MCF 10A (cell line): ENCODE measurements at regions not wholly inside any gene's neighbourhood (a gene's known extent, or its start where the extent isn't known, plus 50 kb on each side); places are given as distances from the start of the nearest gene placed in this dataset.

ENCODE experiments used
- BruUV-seq: library from RNA; stranded (reverse); fragments of 400-500 nt; replicated peaks from 2 replicates; lab custom pipeline; 2021; lab: Mats Ljungman, UMichigan
- CTCF ChIA-PET: fragments of 300-600 bp; sonication (Branson Sonifier 250); formaldehyde crosslinking; extraction: SDS; loops from one replicate; lab custom pipeline; 2021; ENCODE audit warnings: antibody characterized with exemption, inconsistent platforms; lab: Yijun Ruan, JAX
- POLR2A ChIA-PET: fragments of 300-600, 350-650 bp; sonication (Branson Sonifier 250); formaldehyde crosslinking; extraction: SDS; loops from one replicate; lab custom pipeline; 2020; ENCODE audit warnings: antibody characterized with exemption, inconsistent platforms; lab: Yijun Ruan, JAX
- DNase-seq: peaks from one replicate; pipeline ENCODE4 v3.0.0-alpha.2; 2018; ENCODE audit not compliant: unreplicated experiment
- H3K27ac Mint-ChIP-seq: one replicate; pipeline ENCODE4 v1.8.0; 2022; ENCODE audit warnings: mild to moderate bottlenecking, low read depth, mixed read lengths; ENCODE audit not compliant: unreplicated experiment
- H3K27me3 Mint-ChIP-seq: one replicate; pipeline ENCODE4 v1.8.0; 2022; ENCODE audit warnings: mixed read lengths; ENCODE audit not compliant: insufficient read depth, unreplicated experiment
- H3K36me3 Mint-ChIP-seq: one replicate; pipeline ENCODE4 v1.8.0; 2022; ENCODE audit warnings: mild to moderate bottlenecking, moderate library complexity, mixed read lengths; ENCODE audit not compliant: insufficient read depth, unreplicated experiment
- H3K4me1 Mint-ChIP-seq: one replicate; pipeline ENCODE4 v1.8.0; 2022; ENCODE audit warnings: mixed read lengths; ENCODE audit not compliant: insufficient read depth, unreplicated experiment
- H3K4me3 Mint-ChIP-seq: one replicate; pipeline ENCODE4 v1.8.0; 2022; ENCODE audit warnings: mild to moderate bottlenecking, moderate library complexity, mixed read lengths; ENCODE audit not compliant: unreplicated experiment
- H3K9me3 Mint-ChIP-seq: one replicate; pipeline ENCODE4 v1.8.0; 2022; ENCODE audit warnings: mixed read lengths; ENCODE audit not compliant: unreplicated experiment
- intact Hi-C: fragments of 100-400 bp; cut with micrococcal nuclease; formaldehyde crosslinking; loops from 2 replicates; pipeline ENCODE4 v1.14.1; 2022
- TF ChIP-seq, protein P1 (sequence below): fragments of 200-600 bp; IDR thresholded peaks from one replicate; pipeline ENCODE4 v1.8.0; 2022; ENCODE audit warnings: antibody characterized with exemption, mild to moderate bottlenecking; ENCODE audit not compliant: unreplicated experiment

DNA sequence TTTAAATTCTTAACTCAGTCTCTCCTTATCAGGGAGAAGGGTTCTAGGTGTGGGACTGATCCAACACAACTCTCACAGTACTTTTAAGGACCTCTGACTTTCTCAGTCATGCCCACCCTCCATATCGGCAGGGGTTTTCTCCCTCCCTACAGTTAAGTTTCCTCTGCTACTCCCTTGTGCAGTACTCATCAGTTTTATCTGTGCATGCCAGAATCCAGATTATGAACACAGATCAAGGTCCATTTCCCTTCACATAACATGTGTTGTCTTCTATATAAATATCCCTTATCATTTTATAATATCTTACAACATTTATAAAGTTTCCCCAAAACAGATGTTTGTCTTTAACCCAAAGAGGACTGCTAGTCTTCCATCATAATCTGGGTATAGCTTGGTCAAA lies 986.5 kb upstream of the ARRDC3 start:
- Mint-ChIP-seq H3K4me1 (peaks cover 23% of the 10 kb centered on the region), H3K36me3 (no peaks in the 10 kb centered on the region), H3K27me3 (no peaks in the 10 kb centered on the region), H3K27ac (no peak overlapping the region), H3K9me3 (peaks cover 7% of the 10 kb centered on the region), H3K4me3 (no peak overlapping the region)
- ChIA-PET CTCF (no interaction called here), POLR2A (no interaction called here)
- TF ChIP-seq, protein P1, sequence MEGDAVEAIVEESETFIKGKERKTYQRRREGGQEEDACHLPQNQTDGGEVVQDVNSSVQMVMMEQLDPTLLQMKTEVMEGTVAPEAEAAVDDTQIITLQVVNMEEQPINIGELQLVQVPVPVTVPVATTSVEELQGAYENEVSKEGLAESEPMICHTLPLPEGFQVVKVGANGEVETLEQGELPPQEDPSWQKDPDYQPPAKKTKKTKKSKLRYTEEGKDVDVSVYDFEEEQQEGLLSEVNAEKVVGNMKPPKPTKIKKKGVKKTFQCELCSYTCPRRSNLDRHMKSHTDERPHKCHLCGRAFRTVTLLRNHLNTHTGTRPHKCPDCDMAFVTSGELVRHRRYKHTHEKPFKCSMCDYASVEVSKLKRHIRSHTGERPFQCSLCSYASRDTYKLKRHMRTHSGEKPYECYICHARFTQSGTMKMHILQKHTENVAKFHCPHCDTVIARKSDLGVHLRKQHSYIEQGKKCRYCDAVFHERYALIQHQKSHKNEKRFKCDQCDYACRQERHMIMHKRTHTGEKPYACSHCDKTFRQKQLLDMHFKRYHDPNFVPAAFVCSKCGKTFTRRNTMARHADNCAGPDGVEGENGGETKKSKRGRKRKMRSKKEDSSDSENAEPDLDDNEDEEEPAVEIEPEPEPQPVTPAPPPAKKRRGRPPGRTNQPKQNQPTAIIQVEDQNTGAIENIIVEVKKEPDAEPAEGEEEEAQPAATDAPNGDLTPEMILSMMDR, result no peak
- intact Hi-C loops, result no loop called here
- BruUV-seq, result no TSS peak
- DNase-seq, result no peak

DNA sequence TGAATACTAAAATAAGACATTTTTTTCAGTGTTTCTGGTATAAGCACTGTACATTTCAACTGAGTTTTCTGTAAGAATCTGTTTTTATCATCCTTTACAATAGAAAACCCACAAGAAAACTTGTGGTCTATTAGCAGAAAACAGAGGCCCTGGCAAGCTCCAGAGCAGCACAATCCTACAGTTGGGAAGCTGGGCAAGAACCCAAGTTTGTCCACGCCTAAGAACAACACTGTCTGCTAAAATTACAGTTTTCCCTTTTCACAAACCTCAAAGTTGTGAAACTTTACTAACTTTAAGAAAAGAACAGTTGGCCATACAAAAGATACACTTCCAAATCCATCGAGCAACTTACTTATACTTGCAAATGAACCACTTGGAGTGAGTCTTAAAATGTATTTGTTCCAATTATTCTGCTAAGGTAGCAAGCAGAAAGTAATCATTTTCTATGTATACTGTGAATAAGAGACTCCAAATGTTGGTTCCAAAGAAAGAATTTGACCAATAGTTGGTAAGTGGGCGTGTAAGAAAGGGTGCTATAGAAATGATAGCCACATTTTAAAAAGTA lies 982.0 kb upstream of the ARRDC3 start:
- no TSS peak for BruUV-seq
- intact Hi-C loops, result no loop called here
- TF ChIP-seq, protein P1, result no peak
- Mint-ChIP-seq H3K36me3 (no peaks in the 10 kb centered on the region), H3K4me3 (no peak overlapping the region), H3K9me3 (peaks cover 7% of the 10 kb centered on the region), H3K27ac (no peak overlapping the region), H3K27me3 (no peaks in the 10 kb centered on the region), H3K4me1 (peaks cover 11% of the 10 kb centered on the region)
- ChIA-PET CTCF (interaction anchor here (0.8 kb wide), 1 partner anchor 36 kb away, joined by 3 read pairs; no protein-coding TSS in a partner anchor), POLR2A (interaction anchor here (0.6 kb wide), 1 partner anchor 1325 kb away, joined by 3 read pairs; no protein-coding TSS in a partner anchor)
- DNase-seq, result peak; percentile 40

DNA sequence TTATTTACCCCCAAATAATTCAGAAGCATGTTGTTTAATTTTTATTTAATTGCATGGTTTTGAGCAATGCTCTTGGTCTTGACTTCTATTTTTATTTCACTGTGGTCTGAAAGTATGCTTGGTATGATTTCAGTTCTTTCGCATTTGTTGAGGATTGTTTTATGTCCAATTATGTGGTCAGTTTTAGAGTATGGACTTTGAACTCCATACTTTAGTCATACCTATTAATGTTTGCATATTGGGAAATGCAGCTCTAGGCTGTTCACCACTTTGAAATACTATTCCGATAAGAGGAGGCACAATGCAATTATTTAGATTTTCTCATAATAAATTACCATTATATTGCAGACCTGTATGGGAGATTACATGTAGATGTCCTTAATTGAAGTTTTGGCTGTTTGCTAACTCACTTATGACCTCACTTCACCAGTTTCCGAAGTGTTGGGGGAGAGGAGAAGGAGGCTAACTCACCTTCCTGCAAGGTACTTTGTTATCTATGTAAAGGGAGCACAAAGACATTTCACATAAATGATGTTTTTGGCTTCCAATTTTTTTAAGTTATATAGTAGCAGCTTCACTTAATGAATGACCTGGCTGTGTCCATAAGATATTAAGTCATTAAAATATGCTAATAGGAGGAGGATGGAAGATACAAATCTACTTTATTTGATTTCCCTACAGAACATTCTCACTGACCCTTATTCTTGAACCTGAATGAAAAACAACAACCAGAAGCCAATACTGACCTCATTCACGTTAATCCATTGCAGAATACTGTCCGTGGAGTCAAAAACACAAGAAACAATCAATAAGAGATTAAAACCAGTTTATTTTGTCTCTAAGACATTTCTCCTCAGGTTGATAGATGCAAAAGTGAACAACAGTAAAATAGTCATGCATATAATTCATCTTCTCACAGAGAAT lies 970.3 kb upstream of the ARRDC3 start:
- TF ChIP-seq, protein P1, result no peak
- peaks cover 6% of the 10 kb centered on the region for H3K4me1 Mint-ChIP-seq
- intact Hi-C loops, result no loop called here
- CTCF ChIA-PET, result interaction anchor here (0.5 kb wide), 1 partner anchor 862 kb away, joined by 6 read pairs; no protein-coding TSS in a partner anchor
- H3K4me3 Mint-ChIP-seq, result no peak overlapping the region
- H3K27me3 Mint-ChIP-seq, result no peaks in the 10 kb centered on the region
- no peak overlapping the region for H3K27ac Mint-ChIP-seq
- peaks cover 15% of the 10 kb centered on the region for H3K9me3 Mint-ChIP-seq
- BruUV-seq, result no TSS peak
- no peaks in the 10 kb centered on the region for H3K36me3 Mint-ChIP-seq
- POLR2A ChIA-PET, result no interaction called here
- DNase-seq, result peak; percentile 25

DNA sequence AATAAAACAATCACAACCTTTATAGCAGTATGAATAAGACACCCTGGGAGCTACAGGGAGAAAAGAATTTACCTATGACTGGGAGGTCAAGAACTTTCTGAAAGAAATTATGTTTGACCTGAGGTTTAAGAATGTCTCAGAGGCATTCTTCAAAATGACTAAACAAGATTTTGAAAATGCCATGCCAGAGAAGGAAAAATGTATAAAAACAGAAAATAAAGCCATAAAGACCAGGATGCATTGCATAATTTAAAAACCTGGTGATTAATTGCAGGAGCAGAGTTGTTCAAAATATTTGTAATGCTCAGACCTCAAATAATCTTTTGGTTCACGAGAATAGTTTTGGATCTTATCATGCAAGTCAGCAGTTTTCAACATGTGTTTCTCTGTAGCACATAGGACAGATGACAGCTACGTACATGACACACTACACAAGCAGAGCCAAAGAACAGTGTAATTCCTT lies 954.7 kb upstream of the ARRDC3 start:
- no peaks in the 10 kb centered on the region for H3K27me3 Mint-ChIP-seq
- H3K4me1 Mint-ChIP-seq, result peaks cover 13% of the 10 kb centered on the region
- no peaks in the 10 kb centered on the region for H3K36me3 Mint-ChIP-seq
- H3K27ac Mint-ChIP-seq, result peak overlapping the region; percentile 63
- no peaks in the 10 kb centered on the region for H3K9me3 Mint-ChIP-seq
- no peak overlapping the region for H3K4me3 Mint-ChIP-seq
- peak; percentile 5 for DNase-seq
- intact Hi-C loops, result no loop called here
- TF ChIP-seq, protein P1, result no peak
- BruUV-seq, result no TSS peak
- ChIA-PET POLR2A (interaction anchor here (1.0 kb wide), 1 partner anchor 11 kb away, joined by 4 read pairs; no protein-coding TSS in a partner anchor), CTCF (interaction anchor here (0.6 kb wide), 1 partner anchor 147 kb away, joined by 3 read pairs; no protein-coding TSS in a partner anchor)
